ENCODE measurements at regions not wholly inside any gene's neighbourhood (a gene's known extent, or its start where the extent isn't known, plus 50 kb on each side); places are given as distances from the start of the nearest gene placed in this dataset.

DNA sequence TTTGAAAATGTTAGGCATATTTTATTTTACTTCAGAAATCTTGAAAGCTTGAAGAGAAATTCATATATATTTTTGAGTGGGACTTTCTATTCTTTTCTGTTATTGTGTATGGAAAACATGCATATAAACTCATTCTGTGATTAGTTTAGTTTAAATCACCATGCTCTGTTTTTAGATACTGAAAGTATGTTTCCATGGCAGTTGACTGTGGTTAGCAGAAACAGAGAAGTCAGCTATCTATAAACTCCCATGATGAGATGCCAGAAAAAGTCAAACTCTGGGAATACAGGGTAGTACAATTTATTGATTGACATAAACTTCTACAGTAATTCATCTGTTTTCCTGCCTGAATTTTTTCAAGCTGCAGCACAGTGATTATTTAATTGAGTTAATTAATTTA is 905.3 kb upstream of the VRK2 start:
- DNase-seq (ENCODE audit: low read depth in 1 of 2, low spot score in 1 of 2): no peak
- no peak for TF ChIP-seq JUND (IDR thresholded peaks at IDR 0.05; ENCODE audit: low read depth)
- in situ Hi-C loops (cut with HindIII; ENCODE audit: low pct_unique_long_range_greater_than_20kb, low sequenced_read_pairs): no loop called here

GRCh38 chr2:57146951-57147350 is 899.7 kb upstream of the VRK2 start:
- DNase-seq (ENCODE audit: low read depth in 1 of 2, low spot score in 1 of 2): no peak
- no peak for TF ChIP-seq JUND (IDR thresholded peaks at IDR 0.05; ENCODE audit: low read depth)
- in situ Hi-C loops (cut with HindIII; ENCODE audit: low pct_unique_long_range_greater_than_20kb, low sequenced_read_pairs): no loop called here

- in situ Hi-C loops (cut with HindIII; ENCODE audit: low pct_unique_long_range_greater_than_20kb, low sequenced_read_pairs): no loop called here
- TF ChIP-seq JUND (IDR thresholded peaks at IDR 0.05; ENCODE audit: low read depth): no peak
- no peak for DNase-seq (ENCODE audit: low read depth in 1 of 2, low spot score in 1 of 2)
Observed at GRCh38 chr2:57156231-57156924, 890.2 kb upstream of the VRK2 start.

DNA sequence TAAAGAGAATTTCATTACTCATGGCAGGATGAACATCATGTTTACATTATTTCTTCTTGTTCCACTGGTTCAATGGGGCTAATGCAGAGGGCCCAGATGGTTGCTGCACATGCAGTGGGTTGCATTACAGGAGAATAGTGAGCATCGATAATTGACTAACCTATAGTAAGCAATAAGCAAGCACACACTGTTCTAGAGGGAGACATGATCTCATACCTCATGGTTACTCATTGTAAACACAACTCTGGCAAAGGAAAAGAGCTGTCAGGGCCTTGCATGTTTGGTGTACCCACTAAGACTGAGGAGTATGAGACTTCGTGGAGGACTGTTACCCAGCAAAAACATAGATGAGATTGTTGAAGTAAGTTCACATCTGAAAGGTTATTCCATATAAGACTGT is 885.6 kb upstream of the VRK2 start:
- no peak for DNase-seq (ENCODE audit: low read depth in 1 of 2, low spot score in 1 of 2)
- no peak for TF ChIP-seq JUND (IDR thresholded peaks at IDR 0.05; ENCODE audit: low read depth)
- in situ Hi-C loops (cut with HindIII; ENCODE audit: low pct_unique_long_range_greater_than_20kb, low sequenced_read_pairs): no loop called here

- TF ChIP-seq JUND (IDR thresholded peaks at IDR 0.05; ENCODE audit: low read depth): no peak
- DNase-seq (ENCODE audit: low read depth in 1 of 2, low spot score in 1 of 2): no peak
- in situ Hi-C loops (cut with HindIII; ENCODE audit: low pct_unique_long_range_greater_than_20kb, low sequenced_read_pairs): no loop called here
Observed at GRCh38 chr2:57177176-57177575, 869.4 kb upstream of the VRK2 start.

- TF ChIP-seq JUND (IDR thresholded peaks at IDR 0.05; ENCODE audit: low read depth): no peak
- DNase-seq (ENCODE audit: low read depth in 1 of 2, low spot score in 1 of 2): no peak
- in situ Hi-C loops (cut with HindIII; ENCODE audit: low pct_unique_long_range_greater_than_20kb, low sequenced_read_pairs): no loop called here
Observed at GRCh38 chr2:57180042-57180567, 866.5 kb upstream of the VRK2 start.

DNA sequence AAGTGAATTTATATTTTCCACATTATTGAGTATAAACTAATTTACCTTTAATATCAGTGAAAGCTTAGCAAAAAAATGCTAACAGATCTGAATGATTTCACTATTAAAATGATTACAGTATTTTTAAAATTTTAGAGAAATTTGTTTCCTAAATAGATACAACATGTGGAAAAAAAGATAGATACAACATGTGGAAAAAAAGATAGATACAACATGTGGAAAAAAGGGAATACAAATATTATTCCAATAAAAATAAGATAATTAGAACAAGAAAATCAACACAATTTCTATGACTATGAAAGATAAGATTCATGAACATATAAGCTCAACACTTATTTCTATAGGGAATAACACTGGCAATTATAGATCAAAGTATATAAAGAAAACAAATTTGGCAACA is 865.9 kb upstream of the VRK2 start:
- no peak for TF ChIP-seq JUND (IDR thresholded peaks at IDR 0.05; ENCODE audit: low read depth)
- no peak for DNase-seq (ENCODE audit: low read depth in 1 of 2, low spot score in 1 of 2)
- in situ Hi-C loops (cut with HindIII; ENCODE audit: low pct_unique_long_range_greater_than_20kb, low sequenced_read_pairs): no loop called here

- no peak for DNase-seq (ENCODE audit: low read depth in 1 of 2, low spot score in 1 of 2)
- no peak for TF ChIP-seq JUND (IDR thresholded peaks at IDR 0.05; ENCODE audit: low read depth)
- in situ Hi-C loops (cut with HindIII; ENCODE audit: low pct_unique_long_range_greater_than_20kb, low sequenced_read_pairs): no loop called here
Observed at GRCh38 chr2:57181315-57182038, 865.1 kb upstream of the VRK2 start.

DNA sequence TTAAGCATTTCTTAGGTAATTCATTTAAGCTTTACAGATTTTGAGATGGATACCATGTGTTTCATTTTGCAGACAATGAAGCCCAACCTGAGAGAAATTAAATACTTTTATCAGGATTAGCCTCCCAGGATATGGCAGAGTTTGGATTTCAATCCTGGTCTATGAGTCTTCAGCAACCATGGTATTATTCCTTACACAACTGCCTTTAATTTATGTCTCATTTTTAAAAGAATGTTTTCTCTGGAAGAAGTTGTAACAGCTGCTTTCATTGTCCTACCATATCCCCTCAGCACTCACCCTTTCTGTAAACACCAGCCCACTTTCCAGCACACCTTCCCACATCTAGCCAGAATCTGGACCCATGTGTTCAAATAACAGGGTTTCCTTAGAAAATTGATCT is 863.7 kb upstream of the VRK2 start:
- in situ Hi-C loops (cut with HindIII; ENCODE audit: low pct_unique_long_range_greater_than_20kb, low sequenced_read_pairs): no loop called here
- DNase-seq (ENCODE audit: low read depth in 1 of 2, low spot score in 1 of 2): no peak
- TF ChIP-seq JUND (IDR thresholded peaks at IDR 0.05; ENCODE audit: low read depth): no peak

DNA sequence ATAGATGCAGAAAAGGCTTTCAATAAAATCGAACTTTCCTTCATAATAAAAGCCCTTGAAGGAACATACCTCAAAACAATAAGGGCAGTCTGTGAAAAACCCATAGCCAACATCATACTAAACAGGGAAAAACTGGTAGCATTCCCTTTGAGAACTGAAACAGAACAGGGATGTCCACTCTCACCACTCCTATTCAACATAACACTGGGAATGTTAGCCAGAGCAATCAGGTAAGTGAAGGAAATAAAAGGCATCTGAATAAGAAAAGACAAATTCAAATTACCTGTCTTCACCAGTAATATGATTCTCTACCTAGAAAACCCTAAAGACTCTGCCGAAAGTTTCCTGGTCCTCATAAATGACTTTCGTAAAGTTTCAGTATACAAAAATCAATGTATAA is 861.0 kb upstream of the VRK2 start:
- in situ Hi-C loops (cut with HindIII; ENCODE audit: low pct_unique_long_range_greater_than_20kb, low sequenced_read_pairs): no loop called here
- no peak for DNase-seq (ENCODE audit: low read depth in 1 of 2, low spot score in 1 of 2)
- no peak for TF ChIP-seq JUND (IDR thresholded peaks at IDR 0.05; ENCODE audit: low read depth)

DNA sequence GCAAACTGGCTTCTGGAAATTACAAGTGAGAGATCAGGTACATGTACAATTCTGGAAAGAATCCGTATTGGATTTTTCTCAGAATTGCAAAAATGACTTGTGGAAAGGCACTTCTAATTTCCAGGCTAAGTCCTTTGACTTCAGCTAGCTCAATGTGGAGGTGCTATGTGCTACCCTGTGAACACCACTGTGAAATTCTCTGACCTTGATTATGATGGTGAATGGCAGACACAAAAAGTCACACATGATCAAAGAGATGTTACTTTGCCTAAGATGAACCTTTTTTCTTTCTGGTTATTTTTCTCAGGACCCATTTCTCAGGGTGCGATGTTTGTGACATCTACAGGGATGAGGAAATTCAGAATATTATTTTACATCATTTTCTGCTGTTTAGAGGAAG is 856.6 kb upstream of the VRK2 start:
- in situ Hi-C loops (cut with HindIII; ENCODE audit: low pct_unique_long_range_greater_than_20kb, low sequenced_read_pairs): no loop called here
- no peak for DNase-seq (ENCODE audit: low read depth in 1 of 2, low spot score in 1 of 2)
- TF ChIP-seq JUND (IDR thresholded peaks at IDR 0.05; ENCODE audit: low read depth): no peak

DNA sequence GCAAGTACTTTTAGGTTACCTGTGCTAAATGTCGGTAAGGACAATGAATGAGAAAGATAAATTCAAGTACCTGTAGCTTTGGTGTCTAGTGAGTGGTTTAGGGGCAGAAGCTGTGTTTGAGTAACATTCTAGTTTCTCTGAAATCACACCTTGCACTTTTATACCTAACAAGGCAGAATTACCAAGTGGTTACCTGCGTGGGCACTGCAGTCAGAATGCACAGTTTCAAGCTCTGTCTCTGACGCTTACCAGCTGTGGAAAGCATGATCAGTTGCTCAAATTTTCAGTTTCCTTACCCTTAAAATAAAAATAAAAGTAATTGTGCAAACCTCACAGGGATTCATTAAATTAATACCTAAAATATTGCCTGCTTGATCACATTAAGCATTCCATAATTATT is 846.9 kb upstream of the VRK2 start:
- DNase-seq (ENCODE audit: low read depth in 1 of 2, low spot score in 1 of 2): no peak
- no peak for TF ChIP-seq JUND (IDR thresholded peaks at IDR 0.05; ENCODE audit: low read depth)
- in situ Hi-C loops (cut with HindIII; ENCODE audit: low pct_unique_long_range_greater_than_20kb, low sequenced_read_pairs): no loop called here

DNA sequence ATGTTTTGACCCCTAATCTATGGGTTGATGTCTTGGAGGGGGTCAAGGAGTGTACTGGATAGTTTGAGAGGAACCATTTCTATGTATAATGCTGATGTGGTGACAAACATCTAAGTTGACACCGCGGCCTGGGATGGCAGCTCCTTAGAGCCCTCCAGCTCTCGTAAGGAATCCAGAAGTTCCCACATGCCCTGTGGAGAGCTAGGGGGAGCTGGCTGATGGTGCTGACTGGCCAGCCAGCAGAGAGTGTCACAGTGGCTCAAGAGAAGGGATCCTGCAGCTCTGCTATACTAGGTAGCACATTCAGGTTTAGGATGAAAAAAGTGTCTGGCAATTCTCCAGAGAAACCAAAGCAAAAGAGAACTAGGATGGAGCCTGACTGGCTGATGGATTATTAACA is 842.2 kb upstream of the VRK2 start:
- TF ChIP-seq JUND (IDR thresholded peaks at IDR 0.05; ENCODE audit: low read depth): no peak
- in situ Hi-C loops (cut with HindIII; ENCODE audit: low pct_unique_long_range_greater_than_20kb, low sequenced_read_pairs): no loop called here
- no peak for DNase-seq (ENCODE audit: low read depth in 1 of 2, low spot score in 1 of 2)

Data from T47D (cell line).